VCaP (cell line): ENCODE measurements at regions not wholly inside any gene's neighbourhood (a gene's known extent, or its start where the extent isn't known, plus 50 kb on each side); places are given as distances from the start of the nearest gene placed in this dataset.

Source experiments
- H3K27ac ChIP-seq: fragments of 450-650 bp; 2 replicates; pipeline ENCODE4 v1.5.1; 2017
- CTCF ChIP-seq: fragments of 450-650 bp; conservative IDR thresholded peaks from 2 replicates; pipeline ENCODE4 v1.5.1; 2017; ENCODE audit warnings: mild to moderate bottlenecking, moderate library complexity

GRCh38 chr14:84969501-84969900 is 560.4 kb upstream of the FLRT2 start:
- H3K27ac ChIP-seq = no peak overlapping the region
- no peak for TF ChIP-seq CTCF

- TF ChIP-seq CTCF = no peak
- no peak overlapping the region for H3K27ac ChIP-seq
Measured at GRCh38 chr14:84975241-84975902, 554.6 kb upstream of the FLRT2 start.

- H3K27ac ChIP-seq = no peak overlapping the region
- TF ChIP-seq CTCF = no peak
Measured at GRCh38 chr14:84976805-84977204, 553.1 kb upstream of the FLRT2 start.

GRCh38 chr14:84987042-84987441 is 542.9 kb upstream of the FLRT2 start:
- TF ChIP-seq CTCF = no peak
- no peak overlapping the region for H3K27ac ChIP-seq

- TF ChIP-seq CTCF = no peak
- H3K27ac ChIP-seq = no peak overlapping the region
Measured at GRCh38 chr14:84988357-84988756, 541.6 kb upstream of the FLRT2 start.

GRCh38 chr14:84991021-84991420 is 538.9 kb upstream of the FLRT2 start:
- H3K27ac ChIP-seq = no peak overlapping the region

GRCh38 chr14:84998216-84998615 is 531.7 kb upstream of the FLRT2 start:
- H3K27ac ChIP-seq = no peak overlapping the region
- TF ChIP-seq CTCF = no peak

More at GRCh38 chr14:84991021-84991420, 538.9 kb upstream of the FLRT2 start:
- no peak for TF ChIP-seq CTCF
